ENCODE measurements at regions not wholly inside any gene's neighbourhood (a gene's known extent, or its start where the extent isn't known, plus 50 kb on each side); places are given as distances from the start of the nearest gene placed in this dataset.
A peak's percentile ranks its signal among the peaks of the same experiment; 100 is the strongest.
"Not testable (repeated sequence)": the region's sequence is repeated elsewhere in the genome, so short reads cannot be mapped to it uniquely, and the experiment has no call there.

- DNase-seq, result no peak
Observed at GRCh38 chrY:7382988-7383387, 471.4 kb upstream of the AMELY start.

GRCh38 chrY:7377091-7377490 is 465.5 kb upstream of the AMELY start:
- DNase-seq, result no peak

GRCh38 chrY:7374485-7374884 is 462.9 kb upstream of the AMELY start:
- not testable (repeated sequence) for DNase-seq

- not testable (repeated sequence) for DNase-seq
Observed at GRCh38 chrY:7371953-7372352, 460.4 kb upstream of the AMELY start.

- not testable (repeated sequence) for DNase-seq
Observed at GRCh38 chrY:7371026-7371425, 459.5 kb upstream of the AMELY start.

- no peak for DNase-seq
Observed at GRCh38 chrY:7359520-7359919, 448.0 kb upstream of the AMELY start.

GRCh38 chrY:7358103-7358752 is 446.7 kb upstream of the AMELY start:
- no peak for DNase-seq

GRCh38 chrY:7355891-7356290 is 444.3 kb upstream of the AMELY start:
- not testable (repeated sequence) for DNase-seq

- peak; percentile 0 for DNase-seq
Observed at GRCh38 chrY:7344661-7345060, 433.1 kb upstream of the AMELY start.

- no peak for DNase-seq
Observed at GRCh38 chrY:7343261-7343660, 431.7 kb upstream of the AMELY start.

- not testable (repeated sequence) for DNase-seq
Observed at GRCh38 chrY:7342732-7343131, 431.2 kb upstream of the AMELY start.

GRCh38 chrY:7339391-7340087 is 428.0 kb upstream of the AMELY start:
- DNase-seq, result no peak

GRCh38 chrY:7336023-7336873 is 424.7 kb upstream of the AMELY start:
- no peak for DNase-seq

GRCh38 chrY:7334449-7334848 is 422.9 kb upstream of the AMELY start:
- no peak for DNase-seq

- no peak for DNase-seq
Observed at GRCh38 chrY:7326296-7327246, 415.0 kb upstream of the AMELY start.

- no peak for DNase-seq
Observed at GRCh38 chrY:7325531-7325930, 414.0 kb upstream of the AMELY start.

- DNase-seq, result no peak
Observed at GRCh38 chrY:7320751-7321150, 409.2 kb upstream of the AMELY start.

GRCh38 chrY:7320171-7320570 is 408.6 kb upstream of the AMELY start:
- not testable (repeated sequence) for DNase-seq

- no peak for DNase-seq
Observed at GRCh38 chrY:7318122-7318521, 406.6 kb upstream of the AMELY start.

- peak; percentile 12 for DNase-seq
Observed at GRCh38 chrY:7317571-7317970, 406.0 kb upstream of the AMELY start.

GRCh38 chrY:7310482-7311269 is 399.1 kb upstream of the AMELY start:
- DNase-seq, result no peak

GRCh38 chrY:7308816-7309215 is 397.3 kb upstream of the AMELY start:
- no peak for DNase-seq

All from DMS79 treated with DMSO at 0.1 percent for 48 hours (cell line).